OCI-LY7 (cell line): ENCODE measurements at regions not wholly inside any gene's neighbourhood (a gene's known extent, or its start where the extent isn't known, plus 50 kb on each side); places are given as distances from the start of the nearest gene placed in this dataset.

ENCODE experiments used
- BruUV-seq: library from RNA; stranded (reverse); fragments of 400-500 nt; replicated peaks from 2 replicates; lab custom pipeline; 2021; lab: Mats Ljungman, UMichigan
- CTCF ChIA-PET: fragments of 300-600 bp; sonication (Branson Sonifier 250); formaldehyde crosslinking; loops from one replicate; lab custom pipeline; 2022; ENCODE audit warnings: antibody characterized with exemption; ENCODE audit not compliant: unreplicated experiment; lab: Charles Lee
- POLR2A ChIA-PET: fragments of 300-600 bp; sonication (Branson Sonifier 250); formaldehyde crosslinking; loops from one replicate; lab custom pipeline; 2022; ENCODE audit warnings: antibody characterized with exemption; lab: Charles Lee
- DNase-seq: peaks from one replicate; pipeline ENCODE4 v3.0.0-alpha.2; 2015; ENCODE audit warnings: low spot score
- H2AFZ ChIP-seq: fragments of 200-600 bp; sonication (generic), shearing (Covaris generic); 2 replicates; pipeline ENCODE4 v1.6.1; 2014; ENCODE audit warnings: mild to moderate bottlenecking, antibody characterized with exemption, low read length, moderate library complexity
- H3K27ac ChIP-seq: fragments of 200-600 bp; sonication (generic); 2 replicates; pipeline ENCODE4 v1.5.1; 2014; ENCODE audit warnings: mixed run types, low read depth, mild to moderate bottlenecking, moderate library complexity, low read length, inconsistent platforms; ENCODE audit not compliant: poor library complexity, severe bottlenecking
- H3K36me3 ChIP-seq: fragments of 200-600 bp; sonication (generic); 2 replicates; pipeline ENCODE4 v1.6.1; 2014; ENCODE audit warnings: mild to moderate bottlenecking, antibody characterized with exemption, low read length, moderate library complexity, mixed read lengths; ENCODE audit not compliant: insufficient read depth
- H3K4me1 ChIP-seq: fragments of 200-600 bp; sonication (generic); 2 replicates; pipeline ENCODE4 v1.5.1; 2014; ENCODE audit warnings: mild to moderate bottlenecking, low read length; ENCODE audit not compliant: insufficient read depth, poor library complexity, severe bottlenecking
- H3K4me2 ChIP-seq: fragments of 200-600 bp; sonication (generic); 2 replicates; pipeline ENCODE4 v1.6.1; 2014; ENCODE audit warnings: mild to moderate bottlenecking, low read length
- H3K4me3 ChIP-seq: fragments of 200-600 bp; sonication (generic); 2 replicates; pipeline ENCODE4 v1.5.1; 2014; ENCODE audit warnings: mild to moderate bottlenecking, low read depth, low read length; ENCODE audit not compliant: poor library complexity, severe bottlenecking
- H3K79me2 ChIP-seq: fragments of 200-600 bp; sonication (generic); 2 replicates; pipeline ENCODE4 v1.6.1; 2016; ENCODE audit warnings: low read depth, mild to moderate bottlenecking, low read length, moderate library complexity, mixed read lengths; ENCODE audit not compliant: insufficient read depth
- H3K9me2 ChIP-seq: fragments of 200-600 bp; sonication (generic); 2 replicates; pipeline ENCODE4 v1.6.1; 2016; ENCODE audit warnings: mild to moderate bottlenecking, low read length, mixed read lengths; ENCODE audit not compliant: insufficient read depth
- H3K9me3 ChIP-seq: fragments of 200-600 bp; sonication (generic); 2 replicates; pipeline ENCODE4 v1.6.1; 2014; ENCODE audit warnings: mild to moderate bottlenecking, mixed run types, low read length, mixed read lengths
- H4K20me1 ChIP-seq: fragments of 200-600 bp; sonication (generic); 2 replicates; pipeline ENCODE4 v1.6.1; 2014; ENCODE audit warnings: mild to moderate bottlenecking, antibody characterized with exemption, low read length, moderate library complexity, mixed read lengths; ENCODE audit not compliant: insufficient read depth
- CTCF ChIP-seq: fragments of 200-600 bp; sonication (generic); conservative IDR thresholded peaks from 2 replicates; pipeline ENCODE4 v1.5.1; 2014; ENCODE audit warnings: mild to moderate bottlenecking, antibody characterized with exemption, low read length, moderate library complexity, mixed read lengths
- EZH2phosphoT487 ChIP-seq: fragments of 200-600 bp; sonication (generic); IDR thresholded peaks from 2 replicates; pipeline ENCODE4 v1.6.1; 2018; ENCODE audit warnings: low read depth, borderline replicate concordance, mild to moderate bottlenecking, mixed run types, antibody characterized with exemption, low read length, moderate library complexity, mixed read lengths
- intact Hi-C: fragments of 100-400 bp; cut with micrococcal nuclease; formaldehyde crosslinking; loops from one replicate; pipeline ENCODE4 v1.10.0; 2022; ENCODE audit not compliant: unreplicated experiment

- no TSS peak for BruUV-seq
- ChIA-PET POLR2A (no interaction called here), CTCF (no interaction called here)
- no peak for DNase-seq
- H4K20me1 ChIP-seq: no peaks in the 10 kb centered on the region
- H3K79me2 ChIP-seq: no peaks in the 10 kb centered on the region
- H3K27ac ChIP-seq: no peak overlapping the region
- H3K36me3 ChIP-seq: no peaks in the 10 kb centered on the region
- no peaks in the 10 kb centered on the region for H3K9me2 ChIP-seq
- no peaks in the 10 kb centered on the region for H3K4me1 ChIP-seq
- intact Hi-C loops: no loop called here
- no peaks in the 10 kb centered on the region for H3K9me3 ChIP-seq
- no peak overlapping the region for H3K4me2 ChIP-seq
- TF ChIP-seq CTCF: no peak
- no peak for TF ChIP-seq EZH2phosphoT487
- no peak overlapping the region for H3K4me3 ChIP-seq
- no peak overlapping the region for H2AFZ ChIP-seq
These were observed 219.2 kb upstream of the ELL2 start for GRCh38 chr5:96180684-96181435.

GRCh38 chr5:96177303-96177869 lies 215.7 kb upstream of the ELL2 start:
- H3K79me2 ChIP-seq: no peaks in the 10 kb centered on the region
- H2AFZ ChIP-seq: no peak overlapping the region
- H3K4me3 ChIP-seq: no peak overlapping the region
- no peaks in the 10 kb centered on the region for H3K9me2 ChIP-seq
- no peak overlapping the region for H3K4me2 ChIP-seq
- CTCF ChIA-PET: no interaction called here
- no peak for DNase-seq
- no peaks in the 10 kb centered on the region for H3K36me3 ChIP-seq
- intact Hi-C loops: no loop called here
- BruUV-seq: no TSS peak
- H4K20me1 ChIP-seq: no peaks in the 10 kb centered on the region
- no peaks in the 10 kb centered on the region for H3K9me3 ChIP-seq
- TF ChIP-seq EZH2phosphoT487: no peak
- TF ChIP-seq CTCF: no peak
- POLR2A ChIA-PET: no interaction called here
- H3K27ac ChIP-seq: no peak overlapping the region
- H3K4me1 ChIP-seq: no peaks in the 10 kb centered on the region

- Histone ChIP-seq H3K4me2 (no peak overlapping the region), H3K79me2 (no peaks in the 10 kb centered on the region), H3K4me1 (no peaks in the 10 kb centered on the region), H2AFZ (no peak overlapping the region), H3K27ac (no peak overlapping the region), H4K20me1 (no peaks in the 10 kb centered on the region), H3K36me3 (no peaks in the 10 kb centered on the region), H3K9me3 (no peaks in the 10 kb centered on the region), H3K4me3 (no peak overlapping the region), H3K9me2 (no peaks in the 10 kb centered on the region)
- ChIA-PET CTCF (no interaction called here), POLR2A (interaction anchor here (0.6 kb wide), 1 partner anchor 404 kb away, joined by 3 read pairs; no protein-coding TSS in a partner anchor)
- intact Hi-C loops: no loop called here
- DNase-seq: no peak
- no peak for TF ChIP-seq CTCF
- TF ChIP-seq EZH2phosphoT487: no peak
- no TSS peak for BruUV-seq
These were observed 214.4 kb upstream of the ELL2 start for GRCh38 chr5:96176022-96176421.
